ENCODE measurements at regions not wholly inside any gene's neighbourhood (a gene's known extent, or its start where the extent isn't known, plus 50 kb on each side); places are given as distances from the start of the nearest gene placed in this dataset.

- TF ChIP-seq CTCF (conservative IDR thresholded peaks at IDR 0.05; ENCODE audit: low read depth, low read length) (no peak), POLR2A (IDR thresholded peaks at IDR 0.05; ENCODE audit: low read depth, low read length) (no peak), CHD1 (IDR thresholded peaks at IDR 0.05; ENCODE audit: low read depth, low read length) (no peak), RCOR1 (IDR thresholded peaks at IDR 0.05; ENCODE audit: insufficient replicate concordance, low read length) (no peak), RAD21 (IDR thresholded peaks at IDR 0.05; ENCODE audit: low read length) (no peak), CEBPB (IDR thresholded peaks at IDR 0.05; ENCODE audit: low read depth, low read length) (no peak), MAZ (IDR thresholded peaks at IDR 0.05; ENCODE audit: borderline replicate concordance, low read depth, low read length) (no peak), FOS (IDR thresholded peaks at IDR 0.05; ENCODE audit: low read depth, low read length) (no peak), RFX5 (IDR thresholded peaks at IDR 0.05; ENCODE audit: low read depth, low read length) (no peak), MXI1 (IDR thresholded peaks at IDR 0.05; ENCODE audit: borderline replicate concordance, low read depth, low read length) (no peak), NFE2L2 (IDR thresholded peaks at IDR 0.05; ENCODE audit: low read depth, low read length) (no peak), ELK1 (IDR thresholded peaks at IDR 0.05; ENCODE audit: borderline replicate concordance, low read depth, low read length) (no peak)
- TF ChIP-seq, protein P1, sequence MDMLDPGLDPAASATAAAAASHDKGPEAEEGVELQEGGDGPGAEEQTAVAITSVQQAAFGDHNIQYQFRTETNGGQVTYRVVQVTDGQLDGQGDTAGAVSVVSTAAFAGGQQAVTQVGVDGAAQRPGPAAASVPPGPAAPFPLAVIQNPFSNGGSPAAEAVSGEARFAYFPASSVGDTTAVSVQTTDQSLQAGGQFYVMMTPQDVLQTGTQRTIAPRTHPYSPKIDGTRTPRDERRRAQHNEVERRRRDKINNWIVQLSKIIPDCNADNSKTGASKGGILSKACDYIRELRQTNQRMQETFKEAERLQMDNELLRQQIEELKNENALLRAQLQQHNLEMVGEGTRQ (IDR thresholded peaks at IDR 0.05; ENCODE audit: low read depth, low read length), result no peak
Measured at GRCh38 chr13:64459778-64460177, 2770.4 kb downstream of the PCDH9 start.
